Retinal pigment epithelial cell (primary cell): ENCODE measurements at regions not wholly inside any gene's neighbourhood (a gene's known extent, or its start where the extent isn't known, plus 50 kb on each side); places are given as distances from the start of the nearest gene placed in this dataset.

Source experiments
- DNase-seq: peaks from one replicate; pipeline ENCODE4 v3.0.0-alpha.2; 2010; ENCODE audit warnings: low read depth
- H3K4me3 ChIP-seq: 2 replicates; pipeline ENCODE4 v1.5.1; 2011; ENCODE audit warnings: mild to moderate bottlenecking, low read length, control low read depth, moderate library complexity
- TF ChIP-seq, protein P1 (sequence below): conservative IDR thresholded peaks from 2 replicates; pipeline ENCODE4 v1.5.1; 2011; ENCODE audit warnings: low read depth, low read length, control low read depth, inconsistent platforms

DNA sequence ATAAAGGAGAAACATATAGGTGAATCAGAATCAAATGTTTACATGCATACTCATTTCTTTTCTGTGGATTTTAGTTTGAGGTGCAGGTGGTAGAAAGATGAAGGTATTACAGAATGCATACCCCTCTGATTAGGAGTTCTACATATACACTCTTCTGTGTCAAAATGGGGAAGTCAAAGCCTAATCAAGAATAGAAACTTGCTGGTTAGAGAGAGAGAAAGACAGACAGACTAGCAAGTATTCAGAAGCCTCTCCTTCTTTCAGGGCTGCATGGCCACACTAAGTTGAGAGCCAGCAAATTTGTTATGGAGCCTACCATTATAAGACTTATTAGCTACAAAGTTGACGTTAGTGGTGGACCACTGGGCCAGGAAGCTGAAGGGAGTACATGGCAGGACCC lies 358.3 kb upstream of the EYS start:
- TF ChIP-seq, protein P1, sequence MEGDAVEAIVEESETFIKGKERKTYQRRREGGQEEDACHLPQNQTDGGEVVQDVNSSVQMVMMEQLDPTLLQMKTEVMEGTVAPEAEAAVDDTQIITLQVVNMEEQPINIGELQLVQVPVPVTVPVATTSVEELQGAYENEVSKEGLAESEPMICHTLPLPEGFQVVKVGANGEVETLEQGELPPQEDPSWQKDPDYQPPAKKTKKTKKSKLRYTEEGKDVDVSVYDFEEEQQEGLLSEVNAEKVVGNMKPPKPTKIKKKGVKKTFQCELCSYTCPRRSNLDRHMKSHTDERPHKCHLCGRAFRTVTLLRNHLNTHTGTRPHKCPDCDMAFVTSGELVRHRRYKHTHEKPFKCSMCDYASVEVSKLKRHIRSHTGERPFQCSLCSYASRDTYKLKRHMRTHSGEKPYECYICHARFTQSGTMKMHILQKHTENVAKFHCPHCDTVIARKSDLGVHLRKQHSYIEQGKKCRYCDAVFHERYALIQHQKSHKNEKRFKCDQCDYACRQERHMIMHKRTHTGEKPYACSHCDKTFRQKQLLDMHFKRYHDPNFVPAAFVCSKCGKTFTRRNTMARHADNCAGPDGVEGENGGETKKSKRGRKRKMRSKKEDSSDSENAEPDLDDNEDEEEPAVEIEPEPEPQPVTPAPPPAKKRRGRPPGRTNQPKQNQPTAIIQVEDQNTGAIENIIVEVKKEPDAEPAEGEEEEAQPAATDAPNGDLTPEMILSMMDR = no peak
- DNase-seq = no peak
- H3K4me3 ChIP-seq = no peak overlapping the region

DNA sequence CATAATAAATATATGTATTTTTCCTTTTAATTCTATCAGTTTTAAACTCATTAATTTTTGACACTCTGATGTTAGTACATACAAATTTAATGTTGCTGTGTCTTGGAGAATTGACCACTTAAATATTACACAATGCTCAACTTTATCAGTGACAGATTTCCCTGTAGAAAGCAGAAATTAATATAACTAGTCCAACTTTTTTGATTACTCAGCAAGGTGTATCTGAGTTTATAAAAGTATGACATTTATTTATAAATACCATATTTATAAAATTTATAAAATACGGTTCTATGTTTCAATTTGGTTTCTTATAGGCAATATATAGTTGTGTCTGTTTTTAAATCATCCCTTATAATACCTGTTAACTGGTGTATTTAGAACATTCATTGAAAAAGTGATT lies 350.0 kb upstream of the EYS start:
- DNase-seq = no peak
- no peak overlapping the region for H3K4me3 ChIP-seq
- TF ChIP-seq, protein P1 = no peak

DNA sequence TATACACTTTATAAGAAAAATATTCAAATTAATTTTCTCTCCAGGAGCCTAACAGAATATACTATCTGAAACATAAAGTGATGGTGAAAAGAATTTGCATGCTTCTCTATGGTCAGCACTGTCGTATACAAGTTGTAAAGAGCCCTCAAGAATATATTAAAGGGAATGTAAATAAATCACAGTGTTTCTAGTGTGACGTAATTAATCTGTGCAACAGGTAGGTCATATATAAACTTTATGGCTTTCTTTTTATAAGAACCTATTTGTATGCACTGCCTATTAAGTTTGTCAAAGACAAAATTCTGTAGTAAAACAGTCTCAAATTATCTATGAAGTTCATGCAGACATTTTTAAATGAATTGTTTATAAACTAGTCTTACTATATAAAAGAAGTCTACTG lies 347.9 kb upstream of the EYS start:
- TF ChIP-seq, protein P1 = no peak
- H3K4me3 ChIP-seq = no peak overlapping the region
- DNase-seq = no peak

DNA sequence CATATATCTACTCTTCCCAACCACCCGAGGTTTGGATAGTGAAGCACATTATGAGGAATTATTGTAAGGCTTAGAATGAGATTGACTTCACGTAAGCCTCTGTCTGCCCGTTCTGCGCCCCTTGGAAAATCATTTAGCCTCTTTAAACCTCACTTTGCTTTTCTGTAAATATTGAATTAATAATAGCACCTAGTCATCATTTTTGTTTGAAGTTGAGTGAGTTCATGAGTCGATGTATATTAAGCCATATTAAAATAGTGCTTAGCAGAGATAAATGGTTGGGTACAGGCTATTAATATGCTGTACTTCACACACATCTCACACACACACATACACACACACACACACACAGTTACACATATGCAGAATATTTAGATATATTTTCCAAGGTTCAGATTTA lies 344.8 kb upstream of the EYS start:
- no peak overlapping the region for H3K4me3 ChIP-seq
- no peak for DNase-seq
- TF ChIP-seq, protein P1 = no peak

DNA sequence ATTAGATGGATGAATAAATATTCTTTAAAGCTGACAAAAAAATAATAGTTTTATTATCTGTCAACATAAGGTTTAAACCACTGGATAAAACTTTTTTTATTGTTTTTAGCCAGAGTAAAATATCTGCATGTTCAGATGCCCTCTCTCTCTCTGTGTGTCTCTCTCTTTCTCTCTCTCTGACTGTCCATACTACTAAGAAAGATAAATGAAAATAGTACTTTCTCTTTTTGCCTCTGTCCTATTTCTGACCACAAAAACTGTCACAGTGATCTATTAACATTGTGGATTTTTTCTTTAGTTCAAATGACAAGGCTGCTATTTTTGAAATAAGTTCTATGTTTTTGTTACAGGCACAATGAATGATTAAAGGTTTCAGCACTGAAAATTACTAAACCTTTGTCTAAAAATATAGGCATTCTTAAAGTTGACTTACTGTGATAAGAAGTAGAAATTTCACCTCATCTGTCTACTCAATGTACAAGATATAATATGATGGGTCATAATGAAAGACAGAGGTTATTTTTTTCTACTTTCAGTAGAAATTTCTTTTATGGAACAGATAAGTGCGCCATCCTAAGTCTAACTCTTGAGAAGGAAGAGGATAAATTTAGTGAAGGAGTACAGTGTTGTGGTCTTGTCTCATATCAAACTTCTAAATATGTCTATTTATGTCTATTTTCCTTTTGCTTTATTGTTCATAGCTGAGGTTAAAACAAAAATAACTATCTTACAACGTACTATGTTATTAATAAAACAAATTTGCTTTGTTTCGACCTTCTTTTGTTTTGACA lies 341.9 kb upstream of the EYS start:
- no peak for DNase-seq
- TF ChIP-seq, protein P1 = no peak
- no peak overlapping the region for H3K4me3 ChIP-seq

DNA sequence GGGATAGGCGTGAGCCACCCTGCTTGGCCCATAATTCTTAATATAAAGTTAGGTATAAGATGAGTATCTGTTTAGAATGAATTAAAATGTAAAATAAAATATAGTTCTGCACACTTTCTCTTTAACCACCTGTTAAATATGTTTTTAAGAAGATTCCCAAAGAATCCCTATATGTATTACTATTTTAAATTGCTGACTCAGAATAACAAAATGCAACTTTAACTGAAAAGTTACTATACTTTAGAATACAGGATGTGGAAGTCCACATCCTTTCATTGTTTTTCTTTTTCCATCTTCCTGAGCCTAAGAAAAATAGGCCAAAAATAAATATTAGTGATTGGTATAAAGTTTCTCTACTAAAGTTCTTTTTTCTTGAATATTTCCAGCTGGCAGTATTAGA lies 325.6 kb upstream of the EYS start:
- TF ChIP-seq, protein P1 = no peak
- DNase-seq = no peak
- no peak overlapping the region for H3K4me3 ChIP-seq

DNA sequence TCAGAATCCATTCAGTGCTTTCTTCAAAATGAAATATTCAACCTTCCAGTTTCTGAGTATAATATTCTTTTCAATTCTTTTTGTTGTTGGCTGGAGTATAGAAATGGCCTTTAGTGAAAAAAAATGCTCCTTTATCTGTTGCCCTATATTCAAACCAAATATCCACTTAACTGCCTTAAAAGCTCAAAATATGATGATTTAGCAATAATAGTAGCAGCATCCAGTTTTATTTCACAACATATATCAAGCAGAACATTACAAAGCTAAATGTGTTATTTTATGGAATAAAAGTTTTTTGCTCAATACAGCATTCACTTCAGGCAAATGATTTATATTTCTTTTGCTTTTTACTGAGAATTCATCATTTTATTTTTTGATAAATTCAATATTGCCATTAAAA lies 322.4 kb upstream of the EYS start:
- H3K4me3 ChIP-seq = no peak overlapping the region
- TF ChIP-seq, protein P1 = no peak
- no peak for DNase-seq
